H9 (cell line): ENCODE measurements at regions not wholly inside any gene's neighbourhood (a gene's known extent, or its start where the extent isn't known, plus 50 kb on each side); places are given as distances from the start of the nearest gene placed in this dataset.

ENCODE experiments used
- DNase-seq: peaks from one replicate; pipeline ENCODE4 v3.0.0-alpha.2; 2017
- H2AFZ ChIP-seq: one replicate; pipeline ENCODE4 v1.6.1; 2013; ENCODE audit warnings: mild to moderate bottlenecking, low read length, control low read depth, moderate library complexity
- H2AK5ac ChIP-seq: 2 replicates; pipeline ENCODE4 v1.6.1; 2013; ENCODE audit warnings: low read length, control low read depth, mixed read lengths; ENCODE audit not compliant: insufficient read length
- H2BK120ac ChIP-seq: one replicate; pipeline ENCODE4 v1.6.1; 2013; ENCODE audit warnings: low read depth, mild to moderate bottlenecking, low read length, control low read depth, inconsistent platforms; ENCODE audit not compliant: poor library complexity, severe bottlenecking
- H2BK12ac ChIP-seq: 2 replicates; pipeline ENCODE4 v1.6.1; 2013; ENCODE audit warnings: low read length, control low read depth, mixed read lengths, low read depth; ENCODE audit not compliant: insufficient read length
- H2BK15ac ChIP-seq: 2 replicates; pipeline ENCODE4 v1.6.1; 2013; ENCODE audit warnings: low read depth, low read length, control low read depth
- H2BK20ac ChIP-seq: one replicate; pipeline ENCODE4 v1.6.1; 2013; ENCODE audit warnings: low read depth, mild to moderate bottlenecking, low read length, control low read depth, inconsistent platforms; ENCODE audit not compliant: poor library complexity, severe bottlenecking
- H2BK5ac ChIP-seq: 2 replicates; pipeline ENCODE4 v1.6.1; 2013; ENCODE audit warnings: low read length, control low read depth, mixed read lengths; ENCODE audit not compliant: insufficient read length
- H3K14ac ChIP-seq: 2 replicates; pipeline ENCODE4 v1.6.1; 2013; ENCODE audit warnings: low read length, control low read depth; ENCODE audit not compliant: insufficient read depth
- H3K18ac ChIP-seq: 2 replicates; pipeline ENCODE4 v1.6.1; 2013; ENCODE audit warnings: low read depth, mild to moderate bottlenecking, mixed read lengths, low read length, control low read depth; ENCODE audit not compliant: insufficient read length
- H3K23ac ChIP-seq: 2 replicates; pipeline ENCODE4 v1.6.1; 2013; ENCODE audit warnings: low read length, control low read depth, mixed read lengths, low read depth; ENCODE audit not compliant: insufficient read length
- H3K23me2 ChIP-seq: 2 replicates; pipeline ENCODE4 v1.6.1; 2013; ENCODE audit warnings: low read depth, mild to moderate bottlenecking, mixed read lengths, low read length, control low read depth; ENCODE audit not compliant: insufficient read length, poor library complexity, severe bottlenecking
- H3K27ac ChIP-seq: 2 replicates; pipeline ENCODE4 v1.5.1; 2013; ENCODE audit warnings: low read length, control low read depth, mixed read lengths, low read depth; ENCODE audit not compliant: insufficient read length
- H3K27me3 ChIP-seq: 2 replicates; pipeline ENCODE4 v1.6.1; 2013; ENCODE audit warnings: low read length, control low read depth, inconsistent platforms; ENCODE audit not compliant: insufficient read depth
- H3K4ac ChIP-seq: 2 replicates; pipeline ENCODE4 v1.6.1; 2013; ENCODE audit warnings: low read depth, mild to moderate bottlenecking, control low read depth, inconsistent platforms, low read length, moderate library complexity
- H3K4me1 ChIP-seq: 2 replicates; pipeline ENCODE4 v1.6.1; 2013; ENCODE audit warnings: low read length, control low read depth, inconsistent platforms; ENCODE audit not compliant: insufficient read depth
- H3K4me2 ChIP-seq: 2 replicates; pipeline ENCODE4 v1.6.1; 2013; ENCODE audit warnings: low read length, control low read depth, mixed read lengths; ENCODE audit not compliant: insufficient read length, insufficient read depth
- H3K56ac ChIP-seq: 2 replicates; pipeline ENCODE4 v1.6.1; 2013; ENCODE audit warnings: low read depth, mild to moderate bottlenecking, mixed read lengths, low read length, control low read depth; ENCODE audit not compliant: insufficient read length
- H3K79me1 ChIP-seq: 2 replicates; pipeline ENCODE4 v1.6.1; 2013; ENCODE audit warnings: low read depth, mild to moderate bottlenecking, moderate library complexity, low read length, control low read depth, inconsistent platforms; ENCODE audit not compliant: insufficient read depth, poor library complexity, severe bottlenecking
- H3K79me2 ChIP-seq: 2 replicates; pipeline ENCODE4 v1.6.1; 2013; ENCODE audit warnings: low read length, control low read depth, inconsistent platforms; ENCODE audit not compliant: insufficient read depth
- H3K9ac ChIP-seq: 2 replicates; pipeline ENCODE4 v1.6.1; 2013; ENCODE audit warnings: low read length, control low read depth, mixed read lengths; ENCODE audit not compliant: insufficient read length; ENCODE audit errors: extremely low read depth
- H3K9me3 ChIP-seq: one replicate; pipeline ENCODE4 v1.6.1; 2013; ENCODE audit warnings: low read depth, low read length, inconsistent platforms; ENCODE audit not compliant: control insufficient read depth
- H3T11ph ChIP-seq: one replicate; pipeline ENCODE4 v1.6.1; 2013; ENCODE audit warnings: mild to moderate bottlenecking, low read length, control low read depth, inconsistent platforms
- H4K20me1 ChIP-seq: one replicate; pipeline ENCODE4 v1.6.1; 2013; ENCODE audit not compliant: control insufficient read depth, insufficient read length, insufficient read depth
- H4K5ac ChIP-seq: 2 replicates; pipeline ENCODE4 v1.6.1; 2013; ENCODE audit warnings: low read depth, mild to moderate bottlenecking, mixed read lengths, low read length, control low read depth; ENCODE audit not compliant: insufficient read length
- H4K8ac ChIP-seq: replicated peaks from 2 replicates; pipeline ENCODE4 v1.6.1; 2013; ENCODE audit warnings: low read length, control low read depth, mixed read lengths, low read depth; ENCODE audit not compliant: insufficient read length
- H4K91ac ChIP-seq: 2 replicates; pipeline ENCODE4 v1.6.1; 2013; ENCODE audit warnings: low read depth, mild to moderate bottlenecking, moderate library complexity, mixed read lengths, low read length, control low read depth; ENCODE audit not compliant: insufficient read length
- H3K27ac Mint-ChIP-seq, 3 experiments: 2 replicates in 2 of 3; 3 replicates in 1 of 3; pipeline ENCODE4 v1.8.0; 2020 to 2021; ENCODE audit warnings: mixed read lengths in 3 of 3, mild to moderate bottlenecking in 1 of 3, moderate library complexity in 1 of 3
- H3K27me3 Mint-ChIP-seq: 2 replicates; pipeline ENCODE4 v1.8.0; 2021; ENCODE audit warnings: low read depth, mild to moderate bottlenecking, moderate library complexity, mixed read lengths
- H3K36me3 Mint-ChIP-seq, 3 experiments: 2 replicates in 2 of 3; 3 replicates in 1 of 3; pipeline ENCODE4 v1.8.0; 2020 to 2021; ENCODE audit warnings: low read depth in 3 of 3, mixed read lengths in 3 of 3; ENCODE audit not compliant: insufficient read depth in 1 of 3
- H3K4me1 Mint-ChIP-seq, 2 experiments: 2 replicates each; pipeline ENCODE4 v1.8.0; 2020; ENCODE audit warnings: mixed read lengths in 2 of 2
- H3K4me3 Mint-ChIP-seq, 2 experiments: 2 replicates in 1 of 2; 3 replicates in 1 of 2; pipeline ENCODE4 v1.8.0; 2020 to 2021; ENCODE audit warnings: mild to moderate bottlenecking in 2 of 2, mixed read lengths in 2 of 2, moderate library complexity in 1 of 2
- H3K9me3 Mint-ChIP-seq, 2 experiments: 2 replicates in 1 of 2; 3 replicates in 1 of 2; pipeline ENCODE4 v1.8.0; 2020; ENCODE audit warnings: mild to moderate bottlenecking in 2 of 2, mixed read lengths in 2 of 2, moderate library complexity in 1 of 2
- CTCF ChIP-seq: fragments of 200-600 bp; sonication (generic); conservative IDR thresholded peaks from 3 replicates; pipeline ENCODE4 v1.8.0; 2021; ENCODE audit warnings: antibody characterized with exemption, mild to moderate bottlenecking
- WGBS: extraction: QIAGEN DNeasy Blood & Tissue Kit; methylation state at CpG from one replicate; pipeline ENCODE4 v1.1.7; 2013; ENCODE audit warnings: missing lambda C conversion rate, low lambda C conversion rate, mixed read lengths; ENCODE audit not compliant: insufficient read length; ENCODE audit errors: extremely low coverage; 5-methylcytosine and 5-hydroxymethylcytosine counted together

DNA sequence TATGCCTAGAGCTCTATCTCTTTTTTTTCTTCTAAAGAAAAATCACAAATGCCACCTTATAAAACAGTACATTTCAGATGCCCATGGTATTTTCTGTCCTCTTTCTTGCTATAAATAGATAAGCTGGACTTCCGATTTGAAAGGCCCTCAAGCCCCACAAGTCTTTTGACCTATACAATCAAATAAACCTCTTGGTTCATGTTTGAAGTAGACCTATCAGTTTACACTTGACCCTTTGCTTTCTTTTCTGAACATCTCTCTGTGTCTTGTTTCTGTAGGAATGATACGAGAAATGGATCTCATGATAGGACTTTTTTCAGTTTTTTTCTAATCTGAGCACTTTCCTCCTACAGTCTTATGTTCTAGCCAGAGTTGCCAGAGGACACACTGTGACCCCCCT, 327.2 kb downstream of the SOX9 start:
- no peaks in the 10 kb centered on the region for H3K79me2 ChIP-seq

More for the DNA sequence above, 327.2 kb downstream of the SOX9 start:
- H3K23ac ChIP-seq, result no peak overlapping the region
- H3K9me3 Mint-ChIP-seq, result no peaks in the 10 kb centered on the region
- no CpG with 5 or more reads among the region's 2 CpGs for WGBS
- no peaks in the 10 kb centered on the region for H3K23me2 ChIP-seq
- H2BK15ac ChIP-seq, result no peak overlapping the region
- H3K18ac ChIP-seq, result no peak overlapping the region
- no peak overlapping the region for H3K27ac Mint-ChIP-seq
- H2BK12ac ChIP-seq, result no peak overlapping the region
- no peak overlapping the region for H2AFZ ChIP-seq
- peaks cover 2% of the 10 kb centered on the region for H3K27me3 Mint-ChIP-seq
- DNase-seq, result no peak
- no peak overlapping the region for H3K56ac ChIP-seq
- H3K4me1 ChIP-seq, result no peaks in the 10 kb centered on the region
- no peak overlapping the region for H2BK20ac ChIP-seq
- no peaks in the 10 kb centered on the region for H3K36me3 Mint-ChIP-seq
- no peak overlapping the region for H4K8ac ChIP-seq
- H3K4me3 Mint-ChIP-seq, result no peak overlapping the region
- no peaks in the 10 kb centered on the region for H3K79me1 ChIP-seq
- H2BK120ac ChIP-seq, result no peak overlapping the region
- H3K27ac ChIP-seq, result no peak overlapping the region
- no peak overlapping the region for H3K14ac ChIP-seq
- H3K9ac ChIP-seq, result no peak overlapping the region
- H4K91ac ChIP-seq, result no peak overlapping the region
- no peaks in the 10 kb centered on the region for H3K9me3 ChIP-seq
- no peak overlapping the region for H4K5ac ChIP-seq
- no peak overlapping the region for H3K4me2 ChIP-seq
- no peaks in the 10 kb centered on the region for H4K20me1 ChIP-seq
- peaks cover 8% of the 10 kb centered on the region in 2 experiments; a peak in 3 of 4 replicates for H3K4me1 Mint-ChIP-seq
- H2BK5ac ChIP-seq, result no peak overlapping the region
- H3K27me3 ChIP-seq, result no peaks in the 10 kb centered on the region
- no peak overlapping the region for H3T11ph ChIP-seq
- no peak for TF ChIP-seq CTCF
- no peak overlapping the region for H3K4ac ChIP-seq
- H2AK5ac ChIP-seq, result no peak overlapping the region
